Left renal pelvis (tissue), 4 donors: ENCODE measurements at regions not wholly inside any gene's neighbourhood (a gene's known extent, or its start where the extent isn't known, plus 50 kb on each side); places are given as distances from the start of the nearest gene placed in this dataset.

ENCODE experiments used
- DNase-seq, 4 donors: peaks; one replicate each; pipeline ENCODE4 v3.0.0-alpha.2; 2013; ENCODE audit warnings: low read depth in 4 of 4, low spot score in 3 of 4

GRCh38 chr1:34328281-34328799 lies 151.6 kb downstream of the C1orf94 start:
- peak in 1 of 4 donors; percentile 12 for DNase-seq

DNA sequence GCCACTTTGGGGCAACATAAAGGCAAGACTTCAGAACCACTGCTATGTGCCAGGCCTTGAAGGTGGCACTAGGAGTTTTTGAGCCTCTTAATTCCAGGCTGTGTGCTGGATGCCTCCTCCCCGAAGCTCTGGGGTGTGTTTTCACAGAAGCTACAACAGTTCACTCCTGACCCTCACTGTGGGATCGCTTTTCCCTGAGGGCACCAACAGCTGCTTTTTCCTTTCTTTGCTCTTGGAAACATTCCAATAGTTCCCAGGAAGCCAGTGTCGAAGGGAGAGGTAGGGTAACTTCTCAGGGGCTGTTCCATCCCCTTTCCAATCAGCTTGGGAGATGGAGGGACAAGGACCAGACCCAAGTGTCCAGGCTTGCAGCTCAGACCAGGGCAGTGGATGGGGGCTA lies 153.4 kb downstream of the C1orf94 start:
- no peak for DNase-seq

DNA sequence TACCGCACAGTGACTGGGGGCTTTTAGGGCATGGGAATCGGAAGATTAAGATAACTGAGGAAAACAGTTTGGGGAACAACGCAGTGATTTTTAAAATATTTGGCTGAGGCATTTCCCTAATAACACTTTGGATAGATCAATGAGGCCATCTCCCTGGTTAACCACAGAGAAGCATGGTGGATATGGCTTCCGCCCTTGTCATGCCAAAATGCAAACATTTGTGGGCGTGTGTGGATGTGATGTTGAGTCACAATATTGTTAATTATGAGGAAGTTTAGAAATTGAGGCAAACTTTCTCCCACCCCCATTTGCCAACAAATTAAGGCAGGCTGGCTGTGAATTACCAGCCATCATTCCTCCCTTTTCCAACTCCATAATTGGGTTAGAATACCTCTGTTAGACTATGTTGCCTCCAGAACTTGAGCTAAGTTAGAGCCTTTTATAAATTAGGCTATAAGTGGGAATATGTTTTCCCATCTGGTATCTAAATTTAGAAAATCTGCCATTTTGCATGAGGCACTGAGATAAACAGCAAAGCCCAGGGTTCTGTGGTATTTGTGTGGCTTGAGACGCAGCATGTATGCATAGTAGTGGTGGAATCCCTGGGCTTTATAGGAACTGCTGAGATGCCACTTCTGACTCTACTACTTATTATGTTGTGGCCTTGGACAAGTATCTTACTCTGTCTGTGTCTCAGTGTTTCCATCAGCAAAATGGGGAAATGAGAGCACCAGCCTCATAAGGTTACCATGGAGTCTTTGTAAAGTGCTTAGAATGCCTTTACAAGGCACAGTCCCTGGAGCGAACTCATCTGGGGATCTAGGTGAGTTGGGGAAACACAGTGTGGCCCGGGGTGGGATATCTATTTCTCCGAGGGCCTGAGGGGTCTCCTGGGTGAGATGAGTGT lies 154.6 kb downstream of the C1orf94 start:
- no peak for DNase-seq

- no peak for DNase-seq
These were observed 156.3 kb downstream of the C1orf94 start for GRCh38 chr1:34332996-34333395.

DNA sequence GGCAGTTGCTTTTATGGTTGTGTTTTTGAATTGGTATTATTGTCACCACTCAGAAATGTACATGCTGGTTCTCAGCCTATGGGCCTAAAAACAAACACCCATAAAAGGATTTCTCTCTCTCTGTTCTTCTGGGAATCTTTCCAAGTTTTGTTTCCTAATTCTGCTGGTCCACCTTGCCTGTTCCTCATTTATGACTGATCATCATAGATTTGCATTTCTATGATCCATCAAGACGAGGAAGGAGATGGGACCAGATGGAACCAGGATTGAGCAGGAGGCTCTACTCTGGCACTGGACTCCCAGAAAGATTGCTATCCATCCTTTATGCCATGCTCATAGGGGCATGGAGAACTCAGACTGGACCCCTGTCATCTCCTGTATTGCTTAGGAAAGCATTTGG lies 162.2 kb downstream of the C1orf94 start:
- DNase-seq, result no peak

DNA sequence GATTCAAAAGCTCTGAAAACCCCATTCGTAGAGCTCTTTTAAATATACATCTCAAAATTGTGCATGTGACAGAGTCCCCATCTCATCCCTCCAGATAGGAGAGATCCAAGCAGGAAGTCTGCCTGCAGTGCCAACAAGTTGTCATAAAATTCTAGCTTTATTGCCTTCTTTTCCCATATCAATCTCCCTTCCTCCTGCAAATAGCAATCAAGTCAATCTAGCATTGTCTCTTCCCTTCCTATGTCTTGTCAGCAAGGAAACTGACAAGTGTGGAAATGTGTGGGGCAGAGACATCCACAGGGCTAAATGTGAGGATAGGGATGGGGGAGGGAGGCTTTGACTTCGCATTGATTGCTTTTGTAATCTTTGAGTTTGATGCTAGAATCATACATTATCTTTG lies 165.2 kb downstream of the C1orf94 start:
- DNase-seq, result no peak

GRCh38 chr1:34342334-34342733 lies 165.6 kb downstream of the C1orf94 start:
- DNase-seq, result no peak

DNA sequence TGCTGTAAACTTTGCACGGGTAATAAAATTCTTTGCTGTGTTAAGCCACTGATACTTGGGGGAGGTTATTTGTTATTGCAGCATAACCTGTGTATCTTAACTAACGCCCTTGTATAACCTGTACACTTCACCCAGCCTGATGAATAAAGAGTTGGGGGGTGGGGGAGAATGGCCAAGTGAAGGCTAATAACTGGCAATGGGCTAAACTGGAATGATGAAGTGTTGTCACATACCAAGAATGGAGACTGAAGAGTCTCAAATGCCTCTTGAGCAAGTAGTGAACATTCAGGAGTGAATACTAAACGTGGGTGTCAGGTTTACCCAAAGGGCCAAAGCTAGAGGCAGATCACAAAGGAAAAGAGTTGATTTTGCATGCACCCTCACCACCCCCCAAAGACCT lies 169.4 kb downstream of the C1orf94 start:
- DNase-seq, result no peak

GRCh38 chr1:34353409-34353808 lies 176.7 kb downstream of the C1orf94 start:
- DNase-seq, result no peak

- DNase-seq, result no peak
These were observed 177.7 kb downstream of the C1orf94 start for GRCh38 chr1:34354367-34354766.

DNA sequence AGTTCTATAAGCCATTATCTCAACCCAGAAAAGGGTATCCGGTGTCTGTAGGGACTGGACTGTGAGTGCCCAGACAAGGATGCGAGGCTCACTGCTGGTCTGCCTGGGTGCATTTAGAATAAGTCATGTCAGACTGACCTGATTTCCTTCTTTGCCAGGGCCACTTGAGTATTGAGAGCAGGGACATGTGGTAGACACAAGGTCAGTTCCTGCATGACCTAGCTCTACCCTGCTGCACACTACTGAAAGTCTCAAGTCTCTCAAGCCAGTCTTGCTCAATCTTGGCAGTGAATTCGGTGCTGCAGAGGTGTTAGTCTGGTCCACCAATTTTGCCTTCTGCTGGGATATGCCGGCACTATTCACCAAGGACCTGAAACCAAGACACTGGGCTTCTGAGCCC lies 180.1 kb downstream of the C1orf94 start:
- no peak for DNase-seq

DNA sequence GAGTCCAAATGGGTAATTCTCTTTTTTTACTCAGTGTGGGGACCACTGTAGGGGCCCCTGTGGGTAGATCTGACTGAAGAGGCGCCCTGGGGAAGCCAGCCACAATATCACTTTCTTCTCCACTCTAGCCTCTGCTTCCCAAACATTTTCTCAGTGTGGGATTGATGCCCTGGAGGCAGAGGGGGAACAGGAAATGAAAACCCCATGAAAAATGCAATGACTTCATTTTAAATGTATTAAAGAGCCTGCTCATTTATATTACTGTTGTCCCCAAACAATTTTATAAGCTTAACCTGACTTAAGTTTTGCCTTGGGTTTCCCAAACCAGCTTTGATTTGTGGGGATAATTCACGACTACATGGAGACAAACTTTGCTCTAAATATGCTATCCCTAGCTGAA lies 181.9 kb downstream of the C1orf94 start:
- DNase-seq, result no peak

GRCh38 chr1:34359411-34359810 lies 182.7 kb downstream of the C1orf94 start:
- DNase-seq, result no peak

GRCh38 chr1:34360574-34360973 lies 183.9 kb downstream of the C1orf94 start:
- no peak for DNase-seq

- no peak for DNase-seq
These were observed 184.4 kb downstream of the C1orf94 start for GRCh38 chr1:34361121-34361520.

- no peak for DNase-seq
These were observed 185.2 kb downstream of the C1orf94 start for GRCh38 chr1:34361781-34362357.

GRCh38 chr1:34362949-34363348 lies 186.2 kb downstream of the C1orf94 start:
- DNase-seq, result no peak

- no peak for DNase-seq
These were observed 186.7 kb downstream of the C1orf94 start for GRCh38 chr1:34363447-34363846.

GRCh38 chr1:34363915-34364314 lies 187.2 kb downstream of the C1orf94 start:
- no peak for DNase-seq

DNA sequence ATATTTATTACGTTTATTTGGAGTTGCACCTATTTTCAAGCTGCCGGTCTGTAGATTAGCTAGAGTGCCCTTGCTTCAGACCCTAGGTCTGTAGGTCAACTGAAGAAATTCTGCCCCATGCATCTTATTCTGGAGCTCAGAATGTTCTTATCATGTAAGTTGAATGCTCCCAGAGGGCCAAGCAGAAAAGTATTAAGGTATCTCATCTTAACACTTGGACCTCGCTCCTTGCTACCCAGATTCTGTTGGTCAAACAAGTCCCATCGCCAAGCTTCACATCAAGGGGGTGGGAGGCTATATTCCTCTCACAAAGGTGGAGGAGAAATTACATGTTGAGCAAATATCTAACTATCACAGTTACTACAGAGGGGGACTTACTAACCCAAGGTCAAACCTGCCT lies 187.7 kb downstream of the C1orf94 start:
- no peak for DNase-seq

- DNase-seq, result no peak
These were observed 188.6 kb downstream of the C1orf94 start for GRCh38 chr1:34365295-34365694.
